ENCODE measurements at regions not wholly inside any gene's neighbourhood (a gene's known extent, or its start where the extent isn't known, plus 50 kb on each side); places are given as distances from the start of the nearest gene placed in this dataset.

DNA sequence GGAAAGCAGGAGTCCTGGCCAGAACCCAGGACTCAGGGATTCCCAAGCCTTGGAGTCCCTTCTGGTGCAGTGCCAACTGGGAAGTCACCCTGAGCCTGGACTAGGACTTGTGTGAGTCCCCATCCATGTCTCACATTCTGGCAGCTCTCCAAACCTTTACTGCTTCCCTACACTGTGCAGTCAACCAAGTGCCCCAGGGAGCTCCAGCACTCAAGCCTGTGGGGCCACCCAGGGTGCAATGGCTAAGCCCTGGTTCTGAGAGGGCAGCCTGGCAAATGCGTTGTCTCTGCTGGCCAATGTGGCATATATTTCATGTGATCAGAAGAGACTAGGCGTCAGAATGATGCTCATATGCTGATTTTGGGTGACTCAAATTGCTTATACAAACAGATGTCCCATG, 223.4 kb downstream of the SP3 start:
- DNase-seq, result no peak

DNA sequence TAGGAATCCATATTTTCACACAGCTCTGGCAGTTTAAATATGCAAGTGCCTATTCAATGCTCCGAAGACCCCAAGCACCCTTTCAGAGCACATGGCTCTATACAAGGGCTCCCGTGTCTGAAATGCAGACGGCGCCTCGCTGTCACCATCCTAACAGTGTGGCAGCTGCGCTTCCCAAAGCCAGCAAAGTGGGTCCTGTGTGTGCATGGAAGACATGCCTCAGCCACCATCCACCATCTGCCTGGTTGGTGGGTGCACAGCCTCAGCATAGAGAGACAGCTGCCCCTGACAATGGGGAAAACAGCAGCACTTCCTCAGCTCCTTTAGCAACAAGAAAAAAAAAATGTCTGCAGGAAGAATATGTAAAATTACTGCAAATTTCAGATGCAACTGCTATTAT, 218.1 kb downstream of the SP3 start:
- no peak for DNase-seq

DNA sequence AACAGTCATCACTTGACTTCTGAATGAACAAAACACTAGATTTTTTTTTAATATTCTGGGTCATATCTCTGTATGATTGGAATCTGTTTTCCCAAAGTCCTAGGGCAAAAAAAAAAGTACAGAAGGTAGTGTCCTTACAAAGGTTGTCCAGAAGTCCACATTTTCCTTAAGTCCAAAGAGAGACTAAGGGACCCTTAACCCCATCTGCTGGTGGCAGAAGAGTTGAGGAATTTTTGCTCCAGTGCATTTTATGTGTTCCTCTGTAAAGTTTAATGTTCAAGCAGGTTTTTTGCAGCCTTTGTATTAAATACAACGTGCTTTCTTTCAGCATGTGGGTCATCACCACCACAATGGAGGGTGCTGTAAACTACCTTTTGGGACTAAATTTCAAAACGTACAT, 215.9 kb downstream of the SP3 start:
- DNase-seq, result no peak

DNA sequence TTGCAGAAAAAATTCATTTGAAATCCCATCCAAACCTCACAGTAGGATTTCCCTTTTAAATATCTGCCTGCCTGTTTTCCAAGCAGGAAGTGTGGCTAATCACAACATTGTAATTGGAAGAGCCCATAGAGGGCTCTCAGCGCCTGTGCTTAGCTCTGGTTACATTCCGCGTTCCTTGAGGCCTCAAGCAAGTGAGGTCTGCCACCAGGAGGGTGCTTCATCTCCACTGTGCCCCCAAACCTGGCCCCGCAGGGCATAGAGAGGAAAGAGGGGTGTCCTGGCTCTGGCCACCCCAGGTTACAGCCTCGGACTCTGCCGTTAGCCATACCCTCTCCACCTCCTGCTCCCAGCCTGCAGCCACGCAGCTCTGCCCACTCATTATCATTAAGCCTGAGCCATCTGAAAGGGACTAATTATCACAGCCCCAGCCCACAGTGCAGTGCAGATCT, 214.8 kb downstream of the SP3 start:
- no peak for DNase-seq

DNA sequence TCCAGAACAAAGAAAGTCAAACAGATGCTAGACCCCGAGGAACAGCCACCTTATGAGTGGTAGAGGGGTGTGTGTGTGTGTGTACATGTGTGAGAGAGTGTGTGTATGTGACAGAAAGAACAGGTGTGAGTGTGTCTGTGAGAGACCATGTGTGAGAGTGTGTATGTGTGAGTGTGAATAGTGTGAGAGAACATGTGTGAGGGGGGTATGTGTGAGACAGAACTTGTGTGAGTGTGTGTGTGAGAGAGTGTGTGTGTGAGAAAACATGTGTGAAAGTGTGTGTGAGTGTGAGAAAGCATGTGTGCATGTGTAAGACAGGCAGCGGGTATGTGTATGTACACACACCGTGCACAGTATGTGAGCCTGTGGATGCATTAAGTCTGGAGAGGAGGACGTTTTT, 214.3 kb downstream of the SP3 start:
- no peak for DNase-seq

DNA sequence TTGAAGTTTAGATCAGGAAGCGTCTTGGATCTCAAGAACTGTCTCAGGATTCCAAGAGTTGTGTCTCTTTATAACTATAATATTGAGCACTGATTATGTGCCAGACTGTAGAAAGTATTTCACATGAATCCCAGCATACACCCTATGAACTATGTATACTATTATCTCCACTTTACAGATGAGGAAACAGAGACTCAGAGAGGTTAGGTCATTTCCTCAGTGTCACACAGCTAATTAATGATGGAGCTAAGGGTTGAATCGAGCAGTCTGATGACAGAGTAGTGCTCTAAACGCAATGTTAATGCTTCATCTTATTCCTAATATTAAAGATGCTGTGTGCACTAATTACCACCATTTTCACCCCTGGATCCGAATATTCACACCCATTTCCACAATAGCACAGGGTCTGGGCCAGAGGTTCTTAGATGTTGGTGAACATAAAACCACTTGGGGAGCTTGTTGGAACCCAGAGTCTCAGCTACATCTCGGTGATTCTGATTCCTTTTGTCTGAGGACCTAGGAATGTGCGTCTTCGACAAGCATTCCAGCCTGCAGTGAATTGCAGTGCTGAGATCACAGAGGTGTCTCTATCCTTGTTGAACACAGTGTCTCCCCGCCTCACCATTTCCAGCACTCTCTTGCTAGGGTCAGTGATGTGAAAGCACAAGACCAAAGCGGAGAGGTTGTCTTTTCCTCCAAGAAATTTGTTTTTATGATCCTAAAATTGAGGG, 213.8 kb downstream of the SP3 start:
- no peak for DNase-seq

DNA sequence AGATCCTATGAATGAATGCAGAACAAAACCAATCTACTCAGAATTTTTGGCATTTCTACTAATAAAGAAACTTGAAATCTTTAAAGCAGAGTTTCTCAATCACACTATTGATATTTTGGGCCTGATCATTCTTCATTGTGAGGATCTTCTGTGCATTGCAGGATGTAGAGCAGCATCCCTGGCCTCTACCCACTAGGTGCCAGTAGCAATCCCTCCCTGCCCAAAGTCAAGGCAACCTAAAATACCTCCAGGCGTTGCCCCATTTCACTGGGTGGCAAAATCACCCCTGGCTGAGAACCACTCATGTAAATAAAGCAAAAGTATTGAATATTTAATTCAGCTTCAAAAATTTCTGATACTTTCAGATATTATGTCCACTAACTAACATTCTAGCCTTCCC, 213.0 kb downstream of the SP3 start:
- no peak for DNase-seq

DNA sequence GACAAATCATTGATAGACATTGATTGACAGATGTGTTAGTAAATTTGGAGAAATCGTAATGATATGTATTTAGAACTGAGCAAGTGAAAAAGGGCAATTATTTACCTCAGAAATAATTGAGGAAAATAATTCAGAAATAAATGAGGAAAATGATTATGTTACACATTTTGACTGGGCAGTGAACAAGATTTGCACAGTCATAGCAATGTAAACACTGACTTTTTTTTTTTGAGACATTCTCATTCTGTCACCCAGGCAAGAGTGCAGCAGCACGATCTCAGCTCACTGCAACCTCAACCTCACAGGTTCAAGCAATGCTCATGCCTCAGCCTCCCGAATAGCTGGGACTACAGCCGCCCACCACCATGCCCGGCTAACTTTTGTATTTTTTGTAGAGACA, 211.7 kb downstream of the SP3 start:
- no peak for DNase-seq

DNA sequence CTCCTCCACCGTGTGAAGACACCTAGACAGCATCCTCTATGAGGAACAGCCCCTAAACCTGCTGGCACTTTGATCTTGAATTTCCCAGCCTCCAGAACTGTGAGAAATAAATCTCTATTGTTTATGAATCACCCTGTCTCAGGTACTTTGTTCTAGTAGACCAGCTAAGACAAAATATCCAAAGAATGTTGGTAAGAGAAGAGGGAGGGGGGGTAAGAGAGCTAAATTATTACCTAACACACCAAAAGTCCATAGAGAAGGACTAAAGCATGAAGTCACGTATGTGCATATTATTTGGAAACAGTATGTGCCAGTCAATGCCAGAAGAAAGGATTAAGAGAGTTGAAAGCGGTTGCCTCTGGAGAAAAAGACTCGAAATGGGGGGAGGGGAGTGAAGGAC, 211.0 kb downstream of the SP3 start:
- no peak for DNase-seq

DNA sequence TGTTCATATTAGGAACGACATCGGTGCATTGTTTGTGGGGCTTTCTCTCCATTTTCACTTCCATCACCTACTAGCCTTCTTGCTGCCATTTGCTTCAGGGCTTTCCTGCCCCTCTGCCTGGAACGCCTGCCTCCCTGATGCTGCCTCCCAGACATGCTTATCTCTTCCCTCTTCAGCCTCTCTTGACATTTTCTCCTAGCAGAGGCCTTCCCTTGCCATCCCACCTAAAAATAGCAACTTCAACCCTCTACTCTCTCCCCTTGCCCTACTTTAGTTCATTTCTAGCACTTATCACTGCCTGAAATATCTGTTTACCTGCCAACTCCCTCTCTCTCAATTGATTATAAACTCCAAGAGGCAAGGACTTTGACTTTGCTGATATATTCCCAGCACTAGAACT, 210.3 kb downstream of the SP3 start:
- no peak for DNase-seq

DNA sequence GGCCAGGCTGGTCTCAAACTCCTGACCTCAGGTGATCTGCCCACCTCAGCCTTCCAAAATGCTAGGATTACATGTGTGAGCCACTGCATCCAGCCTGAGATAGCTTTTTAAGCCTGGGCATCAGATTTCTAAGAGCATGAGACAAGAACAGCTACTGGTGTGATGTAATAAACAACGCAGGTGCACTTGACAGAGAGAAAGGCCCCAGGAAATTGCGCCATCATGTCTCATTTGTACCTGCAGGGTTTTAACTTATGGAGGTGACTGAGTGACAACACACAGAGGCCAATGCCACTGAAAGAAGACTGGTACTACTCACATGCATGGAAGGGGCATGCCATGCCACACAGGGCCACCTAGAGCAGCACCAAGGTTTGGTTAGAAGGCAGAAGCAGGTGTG, 209.4 kb downstream of the SP3 start:
- DNase-seq, result no peak

DNA sequence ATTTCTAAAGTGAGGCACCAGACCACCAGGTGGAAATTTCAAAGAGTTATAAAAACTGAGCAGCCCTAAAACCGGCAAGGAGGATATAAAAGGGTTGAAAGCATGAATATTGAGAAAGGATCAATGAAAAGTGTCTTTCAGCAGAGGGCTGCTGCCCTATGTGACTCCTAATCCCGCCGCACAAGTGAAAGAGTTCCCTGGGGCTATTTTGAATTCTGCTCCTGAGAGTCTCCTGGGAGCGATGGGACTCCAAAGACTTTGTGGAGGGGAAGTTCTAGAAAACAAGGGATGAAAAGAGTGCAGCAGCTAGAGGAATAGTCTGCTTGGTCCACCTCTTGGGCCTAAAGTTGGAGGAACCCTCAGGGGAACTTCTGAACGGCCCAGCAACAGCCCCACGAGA, 205.2 kb downstream of the SP3 start:
- no peak for DNase-seq

DNA sequence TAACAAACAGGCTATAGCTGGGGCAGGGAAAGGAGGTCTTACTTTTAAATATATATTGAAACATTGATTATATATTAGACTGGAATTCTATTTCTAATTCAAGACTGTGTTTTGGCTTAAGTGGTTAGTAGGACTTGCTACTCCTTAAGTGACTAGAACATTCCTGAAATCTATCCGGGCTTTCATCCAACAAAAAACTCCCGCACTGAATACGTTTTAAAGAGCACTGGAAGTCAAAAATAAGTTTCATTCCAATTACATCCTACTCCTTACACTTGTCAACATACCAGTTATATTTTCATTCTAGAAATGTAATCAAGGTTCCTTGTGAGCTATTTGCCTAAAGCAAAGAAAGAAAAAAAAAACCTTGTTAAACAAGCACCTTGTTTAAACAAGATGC, 204.6 kb downstream of the SP3 start:
- DNase-seq, result no peak

DNA sequence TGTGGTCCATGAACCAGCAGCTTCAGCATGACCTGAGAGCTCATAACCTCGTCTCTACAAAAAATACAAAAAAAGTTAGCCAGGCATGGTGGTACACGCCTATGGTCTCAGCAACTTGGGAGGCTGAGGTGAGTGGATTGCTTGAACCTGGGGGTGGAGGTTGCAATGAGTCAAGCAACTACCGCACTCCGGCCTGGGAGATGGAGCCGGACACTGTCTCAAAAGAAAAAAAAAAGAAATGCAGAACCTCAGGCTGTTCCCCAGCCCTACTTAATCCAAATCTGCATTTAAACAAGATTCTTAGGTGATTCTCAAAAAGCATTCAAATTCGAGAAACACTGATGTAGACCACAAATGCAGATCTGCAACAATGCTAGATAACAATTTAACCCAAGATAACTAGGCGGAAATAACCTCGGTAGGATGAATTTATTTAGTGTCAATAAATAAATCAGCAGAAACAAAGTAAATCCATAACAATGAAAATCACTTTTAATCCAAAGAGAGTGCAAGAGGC, 203.5 kb downstream of the SP3 start:
- no peak for DNase-seq

DNA sequence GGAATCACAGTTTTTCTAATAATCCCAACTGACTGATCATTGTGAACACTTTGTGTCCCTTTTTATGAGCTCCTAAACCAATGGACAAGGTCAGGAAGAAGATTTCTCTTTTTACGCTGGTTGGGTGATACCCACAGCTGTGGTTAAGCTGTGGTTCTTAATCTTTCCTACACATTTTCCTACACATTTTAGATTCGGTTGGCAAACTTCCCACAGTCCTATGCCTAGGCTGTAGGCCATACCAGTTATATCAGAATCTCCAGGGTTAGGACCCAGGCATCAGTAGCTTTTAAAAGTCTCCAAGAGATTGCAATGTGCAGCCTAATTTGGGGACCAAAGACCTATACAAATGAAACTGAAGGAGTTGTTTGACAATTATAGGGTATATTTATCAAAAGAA, 203.0 kb downstream of the SP3 start:
- DNase-seq, result no peak

DNA sequence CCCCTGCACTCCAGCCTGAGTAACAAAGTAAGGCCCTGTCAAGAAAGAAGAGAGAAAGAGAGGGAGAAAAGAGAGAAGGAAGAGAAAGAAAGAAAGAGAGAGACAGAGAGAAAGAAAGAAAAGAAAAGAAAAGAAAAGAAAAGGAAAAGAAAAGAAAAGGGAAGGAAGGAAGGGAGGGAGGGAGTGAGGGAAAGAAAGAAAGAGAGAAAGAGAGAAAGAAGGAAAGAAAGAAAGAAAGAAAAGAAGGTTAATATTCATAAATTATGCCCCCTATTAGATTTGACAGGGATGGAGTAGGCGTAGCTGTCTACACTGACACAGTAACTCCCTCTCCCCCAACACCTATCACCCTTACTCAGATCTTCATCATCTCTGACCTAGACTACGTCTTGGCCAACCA, 202.3 kb downstream of the SP3 start:
- no peak for DNase-seq

DNA sequence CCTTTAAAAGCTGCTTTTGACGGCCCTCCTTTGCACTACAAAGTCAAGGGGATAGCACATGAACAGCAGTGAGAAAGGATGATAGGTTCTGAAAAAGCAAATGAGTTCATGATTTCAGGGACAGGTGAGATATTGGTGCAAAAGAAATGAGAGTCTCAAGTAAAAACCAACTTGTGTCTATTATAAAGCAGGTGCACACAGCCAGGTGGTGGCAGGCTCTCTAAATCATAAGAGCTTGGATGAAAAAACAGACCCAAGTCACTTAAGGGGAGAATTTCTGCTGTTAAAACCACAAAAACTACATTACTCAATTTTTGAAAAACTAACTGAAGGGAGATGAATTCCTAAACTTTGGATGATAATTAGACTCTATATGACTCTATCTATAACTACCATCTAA, 201.5 kb downstream of the SP3 start:
- DNase-seq, result no peak

DNA sequence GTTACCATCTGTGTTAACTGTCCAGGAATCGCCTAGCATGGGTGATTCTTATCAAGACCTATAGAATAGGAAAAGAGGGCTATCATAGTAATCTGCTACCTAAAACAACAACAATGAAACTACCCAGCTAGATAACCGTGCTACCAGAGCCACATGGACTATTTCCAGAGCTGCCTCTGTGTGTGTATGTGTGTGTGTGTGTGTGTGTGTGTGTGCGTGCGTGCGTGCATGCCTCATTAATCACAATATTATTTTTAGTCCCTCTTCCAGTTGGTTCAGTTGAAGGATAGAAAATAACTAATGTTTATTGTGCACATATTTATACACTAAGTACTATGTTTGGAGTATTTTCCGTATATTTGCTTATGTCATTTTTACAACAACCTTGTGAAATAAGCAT, 201.1 kb downstream of the SP3 start:
- no peak for DNase-seq

DNA sequence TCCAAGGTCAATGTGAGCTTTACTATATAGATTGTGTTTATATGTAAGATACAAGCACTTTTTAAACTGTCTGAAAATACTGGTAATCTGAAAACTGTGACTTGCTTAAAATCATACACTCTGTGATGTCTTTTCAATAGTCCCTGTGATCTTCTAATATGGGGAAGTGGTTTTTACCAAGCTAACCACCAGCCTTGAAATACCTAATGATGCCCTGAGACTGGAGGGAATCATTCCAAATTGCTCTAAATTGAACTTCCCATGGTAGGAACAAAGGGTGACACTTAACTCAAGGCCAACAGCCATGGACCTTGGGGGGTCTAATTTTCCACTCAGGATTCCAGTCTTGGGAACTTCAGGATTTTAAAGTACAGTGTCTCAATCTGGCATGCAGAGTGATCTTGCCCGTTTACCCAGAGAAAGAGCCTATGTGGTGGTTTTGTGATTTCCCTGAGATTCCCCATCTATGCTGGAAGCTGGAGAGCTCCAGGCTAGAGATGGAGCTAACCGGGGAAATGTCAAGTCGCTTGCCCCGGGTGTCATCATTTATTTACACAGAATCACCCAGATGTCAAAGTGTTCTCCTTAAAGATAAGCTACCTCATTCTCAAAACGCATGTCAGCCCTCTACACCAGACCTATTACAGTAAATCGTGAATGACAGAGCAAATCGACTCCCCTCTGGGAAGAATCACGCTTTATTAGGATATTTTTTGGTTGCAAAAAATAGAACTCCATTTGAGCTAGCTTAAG, 198.5 kb downstream of the SP3 start:
- no peak for DNase-seq

DNA sequence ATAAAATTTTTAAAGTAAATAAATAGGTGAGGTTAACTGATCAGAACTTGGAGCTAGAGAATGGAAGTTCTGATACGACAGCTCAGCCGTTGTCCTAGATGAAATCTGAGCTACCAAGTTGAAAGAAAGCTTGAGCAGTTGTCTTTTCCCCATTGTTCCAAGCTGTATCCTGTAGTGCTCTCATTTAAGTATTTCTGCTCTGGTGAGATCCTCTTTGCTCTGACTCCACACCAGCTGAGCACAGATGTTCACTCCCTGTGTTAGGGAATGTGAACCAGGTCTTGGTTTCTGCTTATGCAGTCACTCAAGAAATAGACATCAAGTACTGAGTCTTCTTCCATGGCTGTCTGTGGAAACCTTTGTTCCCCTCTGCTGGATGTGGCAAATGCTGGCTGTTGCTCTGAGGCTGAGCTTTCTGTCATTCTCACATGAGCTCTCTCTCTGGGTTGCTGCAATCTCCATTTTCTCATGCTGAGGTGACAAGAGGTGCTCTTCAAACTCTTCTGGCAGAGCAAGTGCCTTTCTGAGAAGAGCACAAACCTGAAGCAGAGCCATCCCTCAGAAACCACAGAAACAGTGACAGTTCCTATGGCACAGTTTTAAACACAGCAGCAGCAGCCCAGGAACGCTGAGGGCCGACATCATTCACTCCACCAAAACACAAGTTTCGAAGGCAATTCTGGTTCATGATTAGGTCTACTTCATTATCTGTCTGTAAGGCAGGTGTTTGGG, 194.1 kb downstream of the SP3 start:
- no peak for DNase-seq

DNA sequence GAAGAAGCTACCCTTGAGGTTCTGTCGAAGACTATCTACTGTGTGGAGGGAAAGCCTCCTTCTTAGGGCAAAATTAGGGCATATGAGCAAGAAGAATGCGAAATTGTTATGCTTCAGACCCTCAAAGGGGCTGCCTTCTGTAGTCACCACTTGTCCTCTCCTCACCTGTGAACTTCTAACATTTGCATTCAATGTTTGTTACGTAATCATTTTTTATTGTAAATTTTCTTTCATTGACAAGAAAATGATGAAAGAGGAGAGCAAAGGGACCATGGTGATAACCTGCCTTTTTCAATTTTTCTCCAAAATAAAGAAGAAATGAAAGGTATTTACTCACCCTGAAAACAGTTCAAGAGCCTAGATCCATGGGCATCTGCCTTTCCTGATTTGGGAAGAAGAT, 193.0 kb downstream of the SP3 start:
- DNase-seq, result no peak

DNA sequence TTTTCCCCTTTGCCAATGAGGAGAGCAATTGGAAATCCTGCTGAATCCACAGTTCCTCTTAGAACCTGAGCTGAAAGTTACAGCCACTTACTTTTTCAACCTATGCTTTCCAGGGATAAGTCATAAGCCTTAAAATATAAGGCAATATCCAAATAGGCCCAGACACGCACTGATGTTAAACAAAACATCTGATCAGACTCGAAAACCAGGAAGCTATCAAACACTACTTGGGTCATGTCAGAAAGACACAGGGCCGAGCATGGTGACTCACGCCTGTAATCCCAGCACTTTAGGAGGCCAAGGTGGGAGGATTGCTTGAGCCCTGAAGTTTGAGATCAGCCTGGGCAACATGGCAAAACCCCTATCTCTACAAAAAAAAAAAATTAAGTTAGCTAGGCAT, 192.1 kb downstream of the SP3 start:
- DNase-seq, result no peak

DNA sequence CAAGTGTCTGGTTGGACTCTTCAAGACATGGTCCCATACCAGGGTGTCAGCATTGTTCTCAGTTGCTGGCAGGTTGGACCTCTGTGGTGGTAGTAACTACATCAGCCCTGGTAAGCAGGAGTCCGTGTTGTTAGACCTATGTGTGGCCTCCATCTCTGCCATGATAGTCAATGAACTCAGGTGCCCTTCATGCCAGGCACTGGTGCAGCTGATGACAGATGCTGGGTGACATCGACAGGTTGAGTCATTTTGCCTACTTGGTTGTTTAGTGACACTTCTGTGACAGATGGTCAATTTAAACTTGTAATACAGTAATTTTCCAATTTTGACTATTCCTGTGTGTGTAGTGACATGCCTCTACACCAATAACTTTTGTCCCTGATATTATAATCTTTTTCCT, 189.7 kb downstream of the SP3 start:
- DNase-seq, result no peak

DNA sequence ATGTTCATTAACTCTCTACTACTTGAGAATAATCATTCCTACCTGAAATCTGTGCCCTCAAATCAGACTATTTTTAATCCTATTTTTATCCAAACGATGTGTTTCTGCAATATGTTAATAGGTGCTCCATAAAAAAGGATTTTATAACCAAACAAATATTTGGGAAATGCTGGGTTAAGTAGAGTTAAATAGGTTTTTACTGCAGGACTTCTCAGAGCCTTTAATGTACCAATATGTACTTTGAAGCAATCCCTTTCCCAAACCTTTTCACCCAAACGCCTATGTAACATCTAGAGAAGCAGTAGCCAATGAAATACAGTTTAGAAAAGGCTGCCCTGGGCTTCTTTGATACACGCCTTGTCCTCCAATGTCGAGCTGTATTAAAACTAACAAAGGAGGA, 182.5 kb downstream of the SP3 start:
- DNase-seq, result no peak

Measured in inflammatory macrophage treated with lipopolysaccharide for 4 hours (primary cell).